Thyroid gland (tissue), 4 donors: ENCODE measurements at regions not wholly inside any gene's neighbourhood (a gene's known extent, or its start where the extent isn't known, plus 50 kb on each side); places are given as distances from the start of the nearest gene placed in this dataset. TPM values are rescaled to one million over a fixed set of nuclear protein-coding genes. Genes with fewer than 3 reads are reported as not detected.
"Not testable (repeated sequence)": the region's sequence is repeated elsewhere in the genome, so short reads cannot be mapped to it uniquely, and the experiment has no call there.

ENCODE experiments used
- DNase-seq, 2 donors: peaks; one replicate each; pipeline ENCODE4 v3.0.0-alpha.2; 2019
- H3K27ac ChIP-seq, 3 donors: fragments of 200-600 bp; sonication (generic); 1 replicate in 2 of 3; 2 replicates in 1 of 3; pipeline ENCODE4 v1.5.1; 2016 to 2019; ENCODE audit warnings: mild to moderate bottlenecking in 1 of 3, moderate library complexity in 1 of 3
- H3K27me3 ChIP-seq: fragments of 200-600 bp; sonication (generic); one replicate; pipeline ENCODE4 v1.5.1; 2019
- H3K36me3 ChIP-seq, 2 donors: fragments of 200-600 bp; sonication (generic); one replicate each; pipeline ENCODE4 v1.5.1; 2016 to 2019
- H3K4me1 ChIP-seq, 2 donors: fragments of 200-600 bp; sonication (generic); one replicate each; pipeline ENCODE4 v1.5.1; 2017 to 2019
- H3K4me3 ChIP-seq, 3 donors: fragments of 200-600 bp; sonication (generic); replicated peaks in 1 of 3; 1 replicate in 2 of 3; 2 replicates in 1 of 3; pipeline ENCODE4 v1.5.1; 2016; ENCODE audit warnings: mild to moderate bottlenecking in 1 of 3
- H3K9me3 ChIP-seq: fragments of 200-600 bp; sonication (generic); one replicate; pipeline ENCODE4 v1.5.1; 2017
- CTCF ChIP-seq, 6 experiments: fragments of 200-600 bp in 3 of 6; fragments of 450-650 bp in 3 of 6; sonication (generic) in 3 of 6; IDR thresholded peaks; one replicate each; pipeline ENCODE4 v1.5.1; 2016 to 2019; ENCODE audit warnings: antibody characterized with exemption in 6 of 6, mild to moderate bottlenecking in 2 of 6, inconsistent platforms in 1 of 6, moderate library complexity in 1 of 6
- POLR2A ChIP-seq, 2 donors: fragments of 450-650 bp; IDR thresholded peaks; one replicate each; pipeline ENCODE4 v1.6.1; 2017; ENCODE audit warnings: antibody characterized with exemption in 2 of 2, mild to moderate bottlenecking in 2 of 2, moderate library complexity in 1 of 2
- WGBS, 2 donors: methylation state at CpG; one replicate each; pipeline ENCODE4 v1.1.5; 2017; 5-methylcytosine and 5-hydroxymethylcytosine counted together
- intact Hi-C: fragments of 100-400 bp; cut with DNase I; formaldehyde crosslinking; loops from one replicate; pipeline ENCODE4 v1.15.1; 2023
- small RNA-seq: library from RNA; depleted of rRNA; stranded (forward); fragments of <200 nt; gene quantifications from one replicate; pipeline ENCODE3, GENCODE V24; 2016

DNA sequence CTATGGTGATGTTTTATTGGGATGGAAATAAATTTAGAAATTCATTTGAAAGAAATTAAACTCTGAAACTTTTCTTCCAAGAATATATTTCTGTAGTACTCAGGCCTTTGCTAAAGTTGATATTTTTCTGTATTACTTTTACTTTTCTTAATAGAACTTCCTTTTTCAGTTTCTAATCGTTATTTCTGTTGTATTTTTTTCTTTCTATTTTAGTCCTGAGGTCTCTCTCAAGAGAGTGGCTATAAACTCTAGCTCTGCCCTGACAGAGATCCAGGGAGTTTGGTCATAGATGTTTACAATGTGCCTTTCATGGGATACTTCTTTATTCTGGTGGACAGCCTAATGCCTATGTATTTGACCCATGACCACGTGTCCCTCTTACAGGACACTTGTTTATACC lies 51.0 kb downstream of the OR2B6 start:
- Histone ChIP-seq H3K4me3 (no peak overlapping the region), H3K36me3 (no peaks in the 10 kb centered on the region), H3K27ac (no peak overlapping the region), H3K4me1 (peaks cover 3 to 6% of the 10 kb centered on the region in 2 donors), H3K27me3 (no peaks in the 10 kb centered on the region), H3K9me3 (no peaks in the 10 kb centered on the region)
- TF ChIP-seq POLR2A (IDR thresholded peaks at IDR 0.05) (no peak), CTCF (IDR thresholded peaks at IDR 0.05) (no peak)
- intact Hi-C loops, result no loop called here
- 56 to 62% methylated on average over 2 of the region's 2 CpGs for whole genome bisulfite sequencing, 2 donors
- DNase-seq, result no peak

DNA sequence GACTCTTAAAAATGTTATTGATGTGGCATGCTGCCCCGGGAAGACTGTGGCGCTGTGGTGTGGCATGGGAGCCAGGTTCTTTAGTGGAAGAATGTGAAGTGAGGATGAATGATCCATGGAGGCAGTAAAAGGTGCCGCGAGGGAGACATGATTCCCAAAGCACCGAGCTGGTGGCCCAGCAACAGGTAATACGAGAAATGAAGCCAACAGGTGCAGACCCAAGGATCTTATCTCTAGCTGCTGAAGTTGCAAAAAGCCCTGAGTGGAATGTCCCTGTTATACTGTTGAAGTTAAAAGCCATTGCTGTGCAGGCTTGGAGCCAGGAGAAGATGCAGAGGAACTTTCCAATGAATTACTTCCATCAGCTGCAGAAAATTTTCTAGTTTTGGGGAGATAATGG lies 53.5 kb downstream of the OR2B6 start:
- TF ChIP-seq CTCF (IDR thresholded peaks at IDR 0.05) (no peak), POLR2A (IDR thresholded peaks at IDR 0.05) (no peak)
- 92 to 93% methylated on average over 6 of the region's 6 CpGs for WGBS, 2 donors

DNA sequence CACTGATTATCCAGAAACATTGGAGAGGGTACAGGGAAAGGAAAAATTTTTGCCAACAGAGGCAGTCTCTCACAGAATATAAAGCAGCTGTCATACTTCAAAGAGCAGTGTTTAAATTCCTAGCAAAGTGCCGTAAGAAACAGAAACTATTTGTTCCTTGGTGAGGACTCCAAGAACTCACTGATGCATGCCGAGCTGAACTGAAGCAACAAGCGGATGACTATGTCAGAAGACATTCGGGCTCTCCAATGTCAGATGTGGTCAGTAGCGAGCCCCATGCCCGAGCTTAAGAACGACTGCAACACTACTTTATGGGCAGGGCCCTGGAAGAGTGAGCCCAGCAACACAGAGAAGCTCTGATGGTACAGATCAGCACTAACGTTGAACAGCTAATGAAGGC lies 54.7 kb downstream of the OR2B6 start:
- intact Hi-C loops, result no loop called here
- no peak overlapping the region for H3K4me3 ChIP-seq
- WGBS, 2 donors, result 38 to 47% methylated on average over 8 of the region's 8 CpGs
- TF ChIP-seq POLR2A (IDR thresholded peaks at IDR 0.05) (no peak), CTCF (IDR thresholded peaks at IDR 0.05) (peak in 3 of 6 experiments; percentile 14 to 28 (median 15))
- no peaks in the 10 kb centered on the region for H3K27me3 ChIP-seq
- H3K4me1 ChIP-seq, result peaks cover 3 to 6% of the 10 kb centered on the region in 2 donors
- peak; percentile 69 to 73 for DNase-seq
- H3K9me3 ChIP-seq, result no peaks in the 10 kb centered on the region
- H3K36me3 ChIP-seq, result no peaks in the 10 kb centered on the region
- H3K27ac ChIP-seq, result peak overlapping the region in 2 of 3 donors; percentile 8 to 49

More for the DNA sequence above, 53.5 kb downstream of the OR2B6 start:
- peaks cover 3 to 6% of the 10 kb centered on the region in 2 donors for H3K4me1 ChIP-seq
- H3K4me3 ChIP-seq, result no peak overlapping the region
- H3K9me3 ChIP-seq, result no peaks in the 10 kb centered on the region
- H3K27ac ChIP-seq, result no peak overlapping the region
- no peaks in the 10 kb centered on the region for H3K27me3 ChIP-seq
- H3K36me3 ChIP-seq, result no peaks in the 10 kb centered on the region
- no peak for DNase-seq
- intact Hi-C loops, result no loop called here

DNA sequence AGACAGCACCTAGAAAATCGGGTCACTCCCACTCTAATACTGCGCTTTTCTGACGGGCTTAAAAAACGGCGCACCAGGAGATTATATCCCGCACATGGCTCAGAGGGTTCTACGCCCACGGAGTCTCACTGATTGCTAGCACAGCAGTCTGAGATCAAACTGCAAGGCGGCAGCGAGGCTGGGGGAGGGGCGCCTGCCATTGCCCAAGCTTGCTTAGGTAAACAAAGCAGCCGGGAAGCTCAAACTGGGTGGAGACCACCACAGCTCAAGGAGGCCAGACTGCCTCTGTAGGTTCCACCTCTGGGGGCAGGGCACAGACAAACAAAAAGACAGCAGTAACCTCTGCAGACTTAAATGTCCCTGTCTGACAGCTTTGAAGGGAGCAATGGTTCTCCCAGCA lies 59.4 kb upstream of the ZNF165 start:
- H3K27me3 ChIP-seq, H3K4me1 ChIP-seq: not testable (repeated sequence)
- WGBS, 2 donors, result 89 to 91% methylated on average over 12 of the region's 12 CpGs

DNA sequence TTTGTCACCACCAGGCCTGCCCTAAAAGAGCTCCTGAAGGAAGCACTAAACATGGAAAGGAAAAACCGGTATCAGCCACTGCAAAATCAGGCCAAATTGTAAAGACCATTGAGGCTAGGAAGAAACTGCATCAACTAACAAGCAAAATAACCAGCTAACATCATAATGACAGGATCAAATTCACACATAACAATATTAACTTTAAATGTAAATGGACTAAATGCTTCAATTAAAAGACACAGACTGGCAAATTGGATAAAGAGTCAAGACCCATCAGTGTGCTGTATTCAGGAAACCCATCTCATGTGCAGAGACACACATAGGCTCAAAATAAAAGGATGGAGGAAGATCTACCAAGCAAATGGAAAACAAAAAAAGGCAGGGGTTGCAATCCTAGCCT lies 57.7 kb upstream of the ZNF165 start:
- intact Hi-C loops, H3K27me3 ChIP-seq, DNase-seq, H3K27ac ChIP-seq, H3K36me3 ChIP-seq, H3K9me3 ChIP-seq, H3K4me3 ChIP-seq, H3K4me1 ChIP-seq: not testable (repeated sequence)
- WGBS, 2 donors, result 88 to 90% methylated on average over 1 of the region's 1 CpG

More for the DNA sequence above, 59.4 kb upstream of the ZNF165 start:
- H3K36me3 ChIP-seq, DNase-seq, H3K4me3 ChIP-seq, H3K27ac ChIP-seq, H3K9me3 ChIP-seq, intact Hi-C loops: not testable (repeated sequence)

Small RNAs in the stretch of these regions (small RNA-seq; reads per million reads assigned to genes)
- not detected for gene RF00012
